ENCODE measurements at regions not wholly inside any gene's neighbourhood (a gene's known extent, or its start where the extent isn't known, plus 50 kb on each side); places are given as distances from the start of the nearest gene placed in this dataset.

DNA sequence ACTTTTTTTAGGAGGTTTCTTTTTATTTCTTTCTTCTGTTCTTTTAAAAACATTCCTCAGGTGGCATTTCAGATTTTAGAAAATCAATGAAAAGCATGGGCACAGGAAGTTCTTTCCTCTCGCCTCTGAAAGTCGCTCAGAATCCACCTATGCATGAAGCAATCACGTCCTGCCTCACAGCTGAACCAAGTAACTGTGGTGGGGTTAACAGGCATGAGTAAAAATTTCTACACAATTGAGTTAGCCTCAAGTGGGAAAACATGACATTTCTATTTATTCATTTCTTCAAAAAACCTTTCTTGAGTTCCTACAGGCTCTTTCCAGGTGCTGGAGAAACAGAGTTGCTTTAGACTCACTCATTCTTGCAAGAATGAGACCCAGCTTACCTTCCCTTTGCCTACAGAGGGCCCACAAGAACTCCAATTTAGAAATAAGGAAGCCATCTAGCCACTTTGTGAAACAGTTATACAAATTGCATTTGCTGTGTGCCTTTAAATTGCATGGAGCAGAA lies 508.9 kb upstream of the PKN2 start:
- H3K36me3 ChIP-seq = no peaks in the 10 kb centered on the region
- H3K27me3 ChIP-seq = peaks cover 0 to 7% (median 0%) of the 10 kb centered on the region in 9 donors
- 79 to 88% (median 84%) methylated on average over 3 of the region's 3 CpGs for WGBS, 4 donors
- no peak for DNase-seq
- H3K9me3 ChIP-seq = no peaks in the 10 kb centered on the region
- H3K27ac ChIP-seq = no peak overlapping the region
- ATAC-seq = no peak
- TF ChIP-seq, protein P1, sequence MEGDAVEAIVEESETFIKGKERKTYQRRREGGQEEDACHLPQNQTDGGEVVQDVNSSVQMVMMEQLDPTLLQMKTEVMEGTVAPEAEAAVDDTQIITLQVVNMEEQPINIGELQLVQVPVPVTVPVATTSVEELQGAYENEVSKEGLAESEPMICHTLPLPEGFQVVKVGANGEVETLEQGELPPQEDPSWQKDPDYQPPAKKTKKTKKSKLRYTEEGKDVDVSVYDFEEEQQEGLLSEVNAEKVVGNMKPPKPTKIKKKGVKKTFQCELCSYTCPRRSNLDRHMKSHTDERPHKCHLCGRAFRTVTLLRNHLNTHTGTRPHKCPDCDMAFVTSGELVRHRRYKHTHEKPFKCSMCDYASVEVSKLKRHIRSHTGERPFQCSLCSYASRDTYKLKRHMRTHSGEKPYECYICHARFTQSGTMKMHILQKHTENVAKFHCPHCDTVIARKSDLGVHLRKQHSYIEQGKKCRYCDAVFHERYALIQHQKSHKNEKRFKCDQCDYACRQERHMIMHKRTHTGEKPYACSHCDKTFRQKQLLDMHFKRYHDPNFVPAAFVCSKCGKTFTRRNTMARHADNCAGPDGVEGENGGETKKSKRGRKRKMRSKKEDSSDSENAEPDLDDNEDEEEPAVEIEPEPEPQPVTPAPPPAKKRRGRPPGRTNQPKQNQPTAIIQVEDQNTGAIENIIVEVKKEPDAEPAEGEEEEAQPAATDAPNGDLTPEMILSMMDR (IDR thresholded peaks at IDR 0.05) = no peak
- no peak for TF ChIP-seq POLR2A (IDR thresholded peaks at IDR 0.05)
- no peak overlapping the region for H3K4me3 ChIP-seq
- intact Hi-C loops (cut with DNase I) = loop anchor here in 2 of 10 donors (10.0 kb wide), 1 partner anchor 380 kb away; no protein-coding TSS in a partner anchor
- no peaks in the 10 kb centered on the region for H3K4me1 ChIP-seq

DNA sequence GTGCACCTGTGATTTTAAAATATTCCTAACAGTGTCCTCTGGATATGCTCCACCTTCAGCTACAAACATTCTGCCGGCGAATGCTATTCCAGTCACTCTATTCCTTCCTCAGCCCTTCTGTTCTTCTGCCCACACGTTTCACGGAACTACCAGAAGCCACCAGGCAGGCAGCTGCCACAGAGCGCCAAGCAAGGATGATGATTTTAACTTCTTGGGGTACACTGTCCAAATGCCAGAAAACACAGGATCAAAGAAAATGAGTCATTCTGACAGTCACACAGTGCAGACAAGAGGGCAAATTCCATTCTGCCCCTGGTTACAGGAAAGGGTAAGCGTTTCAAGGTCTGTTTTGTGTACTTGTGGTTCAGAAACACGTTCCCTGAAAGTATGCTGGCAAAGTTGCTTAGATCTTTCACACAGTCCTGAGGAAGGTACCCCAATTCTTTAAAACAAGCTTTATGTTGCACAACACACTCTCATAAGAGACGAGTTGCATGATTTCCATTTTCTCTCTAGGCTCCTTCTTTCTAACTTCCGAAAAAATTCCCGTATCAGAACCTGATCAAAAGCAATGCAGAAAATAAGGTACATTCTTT lies 508.3 kb upstream of the PKN2 start:
- WGBS, 4 donors = 63 to 74% (median 71%) methylated on average over 10 of the region's 10 CpGs
- no peak for TF ChIP-seq POLR2A (IDR thresholded peaks at IDR 0.05)
- TF ChIP-seq, protein P1 (IDR thresholded peaks at IDR 0.05) = no peak
- no peaks in the 10 kb centered on the region for H3K4me1 ChIP-seq
- H3K4me3 ChIP-seq = no peak overlapping the region
- H3K27ac ChIP-seq = no peak overlapping the region
- no peak for ATAC-seq
- intact Hi-C loops (cut with DNase I) = loop anchor here in 2 of 10 donors (10.0 kb wide), 1 partner anchor 379 kb away; no protein-coding TSS in a partner anchor
- peaks cover 0 to 7% (median 0%) of the 10 kb centered on the region in 9 donors for H3K27me3 ChIP-seq
- H3K36me3 ChIP-seq = no peaks in the 10 kb centered on the region
- no peaks in the 10 kb centered on the region for H3K9me3 ChIP-seq
- DNase-seq = no peak

DNA sequence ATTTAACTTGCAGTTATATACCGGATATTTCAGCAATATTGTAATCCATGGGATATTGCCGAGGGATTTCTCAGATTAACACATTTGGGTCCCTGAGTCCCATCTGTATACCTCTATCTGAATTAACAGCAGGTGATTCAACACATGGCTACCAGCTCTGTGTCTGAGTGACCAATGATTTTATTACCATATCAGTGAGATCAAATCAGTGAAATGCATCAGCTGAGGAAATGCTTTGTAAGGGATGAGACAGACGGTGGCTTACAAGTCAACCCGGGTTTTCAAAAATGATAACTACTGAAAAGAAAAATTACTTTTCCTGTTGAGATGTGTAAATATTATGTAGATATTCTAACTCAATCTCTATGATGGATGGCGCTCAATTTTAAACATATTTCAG lies 504.1 kb upstream of the PKN2 start:
- DNase-seq (no peak), ATAC-seq (no peak)
- WGBS, 4 donors = 70 to 82% (median 76%) methylated on average over 5 of the region's 5 CpGs
- Histone ChIP-seq H3K4me1 (no peaks in the 10 kb centered on the region), H3K36me3 (no peaks in the 10 kb centered on the region), H3K27me3 (no peaks in the 10 kb centered on the region), H3K9me3 (no peaks in the 10 kb centered on the region), H3K27ac (no peak overlapping the region), H3K4me3 (no peak overlapping the region)
- intact Hi-C loops (cut with DNase I) = loop anchor here (2.0 to 10.0 kb wide), 10 partner anchors 105 to 695 kb away; no protein-coding TSS in a partner anchor
- TF ChIP-seq, protein P1 (IDR thresholded peaks at IDR 0.05) = no peak
- no peak for TF ChIP-seq POLR2A (IDR thresholded peaks at IDR 0.05)

DNA sequence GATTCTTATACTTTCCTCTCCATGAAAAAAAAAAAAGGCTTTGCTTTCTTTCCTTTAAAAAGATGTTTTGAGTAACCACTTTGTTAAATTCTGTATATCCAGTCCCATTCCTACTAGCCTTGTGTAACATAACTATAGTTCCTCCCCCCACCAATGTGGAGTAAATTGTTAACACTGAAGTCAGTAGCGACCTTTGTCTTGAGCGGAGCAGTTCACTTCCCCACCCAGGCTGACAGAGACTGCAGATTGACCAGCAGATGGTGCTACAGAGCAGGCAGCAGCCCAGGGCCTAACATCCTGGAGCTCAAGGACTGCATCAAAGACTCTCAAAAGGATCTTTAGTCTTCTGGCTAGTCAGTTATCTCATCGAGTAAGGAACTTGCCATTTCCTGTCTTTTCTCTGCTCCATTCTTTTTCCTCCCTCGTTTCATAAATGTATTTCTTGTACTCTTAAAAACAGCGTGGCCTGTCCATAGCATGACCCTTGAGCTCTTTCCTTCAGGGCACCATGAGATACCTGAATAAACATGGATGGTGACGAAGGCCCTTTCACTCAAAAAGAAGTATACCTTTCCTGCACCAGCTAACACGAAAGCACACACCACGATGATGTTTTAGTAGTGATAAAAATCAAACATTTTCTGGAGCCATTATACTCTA lies 503.5 kb upstream of the PKN2 start:
- WGBS, 4 donors = 33 to 44% (median 39%) methylated on average over 8 of the region's 8 CpGs
- TF ChIP-seq, protein P1 (IDR thresholded peaks at IDR 0.05) = peak; percentile 78 to 95 (median 88)
- no peak for TF ChIP-seq POLR2A (IDR thresholded peaks at IDR 0.05)
- peak; percentile 73 to 96 (median 92) for ATAC-seq
- Histone ChIP-seq H3K27ac (no peak overlapping the region), H3K36me3 (no peaks in the 10 kb centered on the region), H3K9me3 (no peaks in the 10 kb centered on the region), H3K27me3 (no peaks in the 10 kb centered on the region), H3K4me3 (no peak overlapping the region), H3K4me1 (no peaks in the 10 kb centered on the region)
- intact Hi-C loops (cut with DNase I) = loop anchor here (2.0 to 10.0 kb wide), 10 partner anchors 104 to 694 kb away; no protein-coding TSS in a partner anchor
- DNase-seq = peak; percentile 58 to 66 (median 62)
